ENCODE measurements at regions not wholly inside any gene's neighbourhood (a gene's known extent, or its start where the extent isn't known, plus 50 kb on each side); places are given as distances from the start of the nearest gene placed in this dataset.

- H3K27me3 ChIP-seq (ENCODE audit: control insufficient read depth in 2 of 2, insufficient read depth in 1 of 2, low read length in 1 of 2) = no peaks in the 10 kb centered on the region
- no peaks in the 10 kb centered on the region for H3K9me3 ChIP-seq (ENCODE audit: control insufficient read depth in 2 of 2, insufficient read depth in 1 of 2, low read length in 1 of 2)
- H3K36me3 ChIP-seq (ENCODE audit: control insufficient read depth in 2 of 2, insufficient read depth in 2 of 2, low read length in 1 of 2) = no peaks in the 10 kb centered on the region
- no peak for DNase-seq (ENCODE audit: low read depth in 6 of 9, low spot score in 9 of 9)
- 98% methylated on average over 6 of the region's 6 CpGs for WGBS
- no peak overlapping the region for H3K27ac ChIP-seq (ENCODE audit: low read depth in 1 of 2, low read length in 1 of 2)
- no peak overlapping the region for H3K4me3 ChIP-seq (ENCODE audit: low read length in 2 of 2)
- peaks cover 14 to 16% of the 10 kb centered on the region in 2 donors for H3K4me1 ChIP-seq (ENCODE audit: control insufficient read depth in 2 of 2, insufficient read depth in 2 of 2, low read length in 2 of 2)
These were observed 1007.0 kb upstream of the CELF4 start for GRCh38 chr18:38572554-38573111.

- DNase-seq (ENCODE audit: low read depth in 6 of 9, low spot score in 9 of 9) = no peak
- Histone ChIP-seq H3K27ac (ENCODE audit: low read depth in 1 of 2, low read length in 1 of 2) (no peak overlapping the region), H3K4me1 (ENCODE audit: control insufficient read depth in 2 of 2, insufficient read depth in 2 of 2, low read length in 2 of 2) (peaks cover 9 to 13% of the 10 kb centered on the region in 2 donors)
These were observed 1006.1 kb upstream of the CELF4 start for GRCh38 chr18:38571651-38572050.

GRCh38 chr18:38565513-38565912 lies 999.9 kb upstream of the CELF4 start:
- no peaks in the 10 kb centered on the region for H3K27me3 ChIP-seq (ENCODE audit: control insufficient read depth in 2 of 2, insufficient read depth in 1 of 2, low read length in 1 of 2)
- WGBS = 91% methylated on average over 1 of the region's 1 CpG
- no peaks in the 10 kb centered on the region for H3K36me3 ChIP-seq (ENCODE audit: control insufficient read depth in 2 of 2, insufficient read depth in 2 of 2, low read length in 1 of 2)
- H3K4me1 ChIP-seq (ENCODE audit: control insufficient read depth in 2 of 2, insufficient read depth in 2 of 2, low read length in 2 of 2) = no peaks in the 10 kb centered on the region
- H3K9me3 ChIP-seq (ENCODE audit: control insufficient read depth in 2 of 2, insufficient read depth in 1 of 2, low read length in 1 of 2) = no peaks in the 10 kb centered on the region
- no peak overlapping the region for H3K4me3 ChIP-seq (ENCODE audit: low read length in 2 of 2)
- DNase-seq (ENCODE audit: low read depth in 6 of 9, low spot score in 9 of 9) = no peak
- no peak overlapping the region for H3K27ac ChIP-seq (ENCODE audit: low read depth in 1 of 2, low read length in 1 of 2)

More at GRCh38 chr18:38571651-38572050, 1006.1 kb upstream of the CELF4 start:
- Histone ChIP-seq H3K4me3 (ENCODE audit: low read length in 2 of 2) (no peak overlapping the region), H3K27me3 (ENCODE audit: control insufficient read depth in 2 of 2, insufficient read depth in 1 of 2, low read length in 1 of 2) (no peaks in the 10 kb centered on the region), H3K9me3 (ENCODE audit: control insufficient read depth in 2 of 2, insufficient read depth in 1 of 2, low read length in 1 of 2) (no peaks in the 10 kb centered on the region), H3K36me3 (ENCODE audit: control insufficient read depth in 2 of 2, insufficient read depth in 2 of 2, low read length in 1 of 2) (no peaks in the 10 kb centered on the region)
- 77% methylated on average over 2 of the region's 2 CpGs for WGBS

GRCh38 chr18:38563396-38563980 lies 997.9 kb upstream of the CELF4 start:
- no peaks in the 10 kb centered on the region for H3K36me3 ChIP-seq (ENCODE audit: control insufficient read depth in 2 of 2, insufficient read depth in 2 of 2, low read length in 1 of 2)
- H3K4me3 ChIP-seq (ENCODE audit: low read length in 2 of 2) = no peak overlapping the region
- H3K9me3 ChIP-seq (ENCODE audit: control insufficient read depth in 2 of 2, insufficient read depth in 1 of 2, low read length in 1 of 2) = no peaks in the 10 kb centered on the region
- H3K4me1 ChIP-seq (ENCODE audit: control insufficient read depth in 2 of 2, insufficient read depth in 2 of 2, low read length in 2 of 2) = no peaks in the 10 kb centered on the region
- DNase-seq (ENCODE audit: low read depth in 6 of 9, low spot score in 9 of 9) = no peak
- WGBS = 95% methylated on average over 2 of the region's 2 CpGs
- H3K27me3 ChIP-seq (ENCODE audit: control insufficient read depth in 2 of 2, insufficient read depth in 1 of 2, low read length in 1 of 2) = no peaks in the 10 kb centered on the region
- no peak overlapping the region for H3K27ac ChIP-seq (ENCODE audit: low read depth in 1 of 2, low read length in 1 of 2)

- no peak for DNase-seq (ENCODE audit: low read depth in 6 of 9, low spot score in 9 of 9)
- H3K27ac ChIP-seq (ENCODE audit: low read depth in 1 of 2, low read length in 1 of 2) = no peak overlapping the region
- 94% methylated on average over 5 of the region's 5 CpGs for WGBS
These were observed 991.4 kb upstream of the CELF4 start for GRCh38 chr18:38557006-38557405.

GRCh38 chr18:38552732-38553321 lies 987.2 kb upstream of the CELF4 start:
- no peaks in the 10 kb centered on the region for H3K36me3 ChIP-seq (ENCODE audit: control insufficient read depth in 2 of 2, insufficient read depth in 2 of 2, low read length in 1 of 2)
- no peak overlapping the region for H3K4me3 ChIP-seq (ENCODE audit: low read length in 2 of 2)
- H3K27me3 ChIP-seq (ENCODE audit: control insufficient read depth in 2 of 2, insufficient read depth in 1 of 2, low read length in 1 of 2) = no peaks in the 10 kb centered on the region
- no peak for DNase-seq (ENCODE audit: low read depth in 6 of 9, low spot score in 9 of 9)
- no peaks in the 10 kb centered on the region for H3K9me3 ChIP-seq (ENCODE audit: control insufficient read depth in 2 of 2, insufficient read depth in 1 of 2, low read length in 1 of 2)
- 96% methylated on average over 2 of the region's 2 CpGs for WGBS
- H3K27ac ChIP-seq (ENCODE audit: low read depth in 1 of 2, low read length in 1 of 2) = no peak overlapping the region
- H3K4me1 ChIP-seq (ENCODE audit: control insufficient read depth in 2 of 2, insufficient read depth in 2 of 2, low read length in 2 of 2) = no peaks in the 10 kb centered on the region

More at GRCh38 chr18:38557006-38557405, 991.4 kb upstream of the CELF4 start:
- Histone ChIP-seq H3K9me3 (ENCODE audit: control insufficient read depth in 2 of 2, insufficient read depth in 1 of 2, low read length in 1 of 2) (no peaks in the 10 kb centered on the region), H3K27me3 (ENCODE audit: control insufficient read depth in 2 of 2, insufficient read depth in 1 of 2, low read length in 1 of 2) (no peaks in the 10 kb centered on the region), H3K36me3 (ENCODE audit: control insufficient read depth in 2 of 2, insufficient read depth in 2 of 2, low read length in 1 of 2) (no peaks in the 10 kb centered on the region), H3K4me3 (ENCODE audit: low read length in 2 of 2) (no peak overlapping the region), H3K4me1 (ENCODE audit: control insufficient read depth in 2 of 2, insufficient read depth in 2 of 2, low read length in 2 of 2) (no peaks in the 10 kb centered on the region)

- DNase-seq (ENCODE audit: low read depth in 6 of 9, low spot score in 9 of 9) = peak in 1 of 9 donors; percentile 30
- H3K27me3 ChIP-seq (ENCODE audit: control insufficient read depth in 2 of 2, insufficient read depth in 1 of 2, low read length in 1 of 2) = no peaks in the 10 kb centered on the region
- no peaks in the 10 kb centered on the region for H3K4me1 ChIP-seq (ENCODE audit: control insufficient read depth in 2 of 2, insufficient read depth in 2 of 2, low read length in 2 of 2)
- 88% methylated on average over 10 of the region's 10 CpGs for WGBS
- H3K36me3 ChIP-seq (ENCODE audit: control insufficient read depth in 2 of 2, insufficient read depth in 2 of 2, low read length in 1 of 2) = no peaks in the 10 kb centered on the region
- no peaks in the 10 kb centered on the region for H3K9me3 ChIP-seq (ENCODE audit: control insufficient read depth in 2 of 2, insufficient read depth in 1 of 2, low read length in 1 of 2)
- no peak overlapping the region for H3K4me3 ChIP-seq (ENCODE audit: low read length in 2 of 2)
- H3K27ac ChIP-seq (ENCODE audit: low read depth in 1 of 2, low read length in 1 of 2) = no peak overlapping the region
These were observed 986.3 kb upstream of the CELF4 start for GRCh38 chr18:38551881-38552280.

GRCh38 chr18:38545071-38545470 lies 979.5 kb upstream of the CELF4 start:
- peak in 8 of 9 donors; percentile 10 to 59 (median 18) for DNase-seq (ENCODE audit: low read depth in 6 of 9, low spot score in 9 of 9)
- no peaks in the 10 kb centered on the region for H3K36me3 ChIP-seq (ENCODE audit: control insufficient read depth in 2 of 2, insufficient read depth in 2 of 2, low read length in 1 of 2)
- H3K9me3 ChIP-seq (ENCODE audit: control insufficient read depth in 2 of 2, insufficient read depth in 1 of 2, low read length in 1 of 2) = no peaks in the 10 kb centered on the region
- no peaks in the 10 kb centered on the region for H3K27me3 ChIP-seq (ENCODE audit: control insufficient read depth in 2 of 2, insufficient read depth in 1 of 2, low read length in 1 of 2)
- H3K27ac ChIP-seq (ENCODE audit: low read depth in 1 of 2, low read length in 1 of 2) = no peak overlapping the region
- H3K4me1 ChIP-seq (ENCODE audit: control insufficient read depth in 2 of 2, insufficient read depth in 2 of 2, low read length in 2 of 2) = no peaks in the 10 kb centered on the region
- 87% methylated on average over 1 of the region's 1 CpG for WGBS
- H3K4me3 ChIP-seq (ENCODE audit: low read length in 2 of 2) = no peak overlapping the region

GRCh38 chr18:38539856-38540255 lies 974.3 kb upstream of the CELF4 start:
- H3K9me3 ChIP-seq (ENCODE audit: control insufficient read depth in 2 of 2, insufficient read depth in 1 of 2, low read length in 1 of 2) = no peaks in the 10 kb centered on the region
- no peaks in the 10 kb centered on the region for H3K4me1 ChIP-seq (ENCODE audit: control insufficient read depth in 2 of 2, insufficient read depth in 2 of 2, low read length in 2 of 2)
- H3K27ac ChIP-seq (ENCODE audit: low read depth in 1 of 2, low read length in 1 of 2) = no peak overlapping the region
- no peaks in the 10 kb centered on the region for H3K36me3 ChIP-seq (ENCODE audit: control insufficient read depth in 2 of 2, insufficient read depth in 2 of 2, low read length in 1 of 2)
- no peak for DNase-seq (ENCODE audit: low read depth in 6 of 9, low spot score in 9 of 9)
- H3K4me3 ChIP-seq (ENCODE audit: low read length in 2 of 2) = no peak overlapping the region
- H3K27me3 ChIP-seq (ENCODE audit: control insufficient read depth in 2 of 2, insufficient read depth in 1 of 2, low read length in 1 of 2) = no peaks in the 10 kb centered on the region

All from thymus (tissue), 11 donors.